HCT116 (cell line): ENCODE measurements at regions not wholly inside any gene's neighbourhood (a gene's known extent, or its start where the extent isn't known, plus 50 kb on each side); places are given as distances from the start of the nearest gene placed in this dataset.

Source experiments
- CEBPB ChIP-seq: IDR thresholded peaks from 2 replicates; pipeline ENCODE4 v1.6.1; 2012; ENCODE audit warnings: low read depth
- CTCF ChIP-seq, 3 experiments: fragments of 200-600 bp in 1 of 3; sonication (generic) in 1 of 3; IDR thresholded peaks in 2 of 3; conservative IDR thresholded peaks in 1 of 3; 2 replicates each; pipeline ENCODE4 v1.5.1; 2012 to 2017; ENCODE audit warnings: low read depth in 2 of 3, low read length in 2 of 3, antibody characterized with exemption in 1 of 3, borderline replicate concordance in 1 of 3, control low read depth in 1 of 3, mild to moderate bottlenecking in 1 of 3, mixed read lengths in 1 of 3, mixed run types in 1 of 3, moderate library complexity in 1 of 3; ENCODE audit not compliant: insufficient read depth in 1 of 3
- EZH2 ChIP-seq: fragments of 200-600 bp; sonication (generic); IDR thresholded peaks from 2 replicates; pipeline ENCODE4 v1.6.1; 2017; ENCODE audit warnings: antibody characterized with exemption, mixed run types
- FOSL1 ChIP-seq: IDR thresholded peaks from 2 replicates; pipeline ENCODE4 v1.6.1; 2012; ENCODE audit warnings: low read depth
- POLR2A ChIP-seq: IDR thresholded peaks from 2 replicates; pipeline ENCODE4 v1.7.0; 2011; ENCODE audit warnings: borderline replicate concordance; ENCODE audit not compliant: insufficient read depth, insufficient read length; ENCODE audit errors: extremely low read depth
- RAD21 ChIP-seq: IDR thresholded peaks from 2 replicates; pipeline ENCODE4 v1.6.1; 2012; ENCODE audit warnings: low read depth, mild to moderate bottlenecking
- SP1 ChIP-seq: IDR thresholded peaks from 2 replicates; pipeline ENCODE4 v1.6.1; 2012; ENCODE audit warnings: low read depth
- SRF ChIP-seq: IDR thresholded peaks from 2 replicates; pipeline ENCODE4 v1.6.1; 2012; ENCODE audit warnings: low read depth
- ZBTB33 ChIP-seq: IDR thresholded peaks from 2 replicates; pipeline ENCODE4 v1.6.1; 2011; ENCODE audit warnings: mild to moderate bottlenecking, low read length, moderate library complexity; ENCODE audit not compliant: insufficient replicate concordance; ENCODE audit errors: extremely low read depth

GRCh38 chr1:228891272-228892034 is 156.2 kb downstream of the RHOU start:
- TF ChIP-seq POLR2A (no peak), CEBPB (no peak), CTCF (IDR thresholded peaks at IDR 0.05 in 2 of 3, conservative IDR thresholded peaks at IDR 0.05 in 1 of 3; ENCODE audit: borderline replicate concordance in 1 of 3, insufficient read depth in 1 of 3, low read depth in 2 of 3, low read length in 2 of 3) (no peak), SP1 (no peak), RAD21 (no peak), SRF (no peak), FOSL1 (no peak), ZBTB33 (no peak), EZH2 (no peak)
